Tibial nerve (tissue), 3 donors: ENCODE measurements at regions not wholly inside any gene's neighbourhood (a gene's known extent, or its start where the extent isn't known, plus 50 kb on each side); places are given as distances from the start of the nearest gene placed in this dataset.

Source experiments
- POLR2A ChIP-seq, 2 donors: fragments of 450-650 bp; IDR thresholded peaks; one replicate each; pipeline ENCODE4 v1.6.1; 2017; ENCODE audit warnings: antibody characterized with exemption in 2 of 2, mild to moderate bottlenecking in 2 of 2, moderate library complexity in 2 of 2
- TF ChIP-seq, protein P1 (sequence below), 5 experiments: fragments of 200-600 bp in 3 of 5; fragments of 450-650 bp in 2 of 5; sonication (generic) in 3 of 5; IDR thresholded peaks; one replicate each; pipeline ENCODE4 v1.5.1; 2016 to 2019; ENCODE audit warnings: antibody characterized with exemption in 5 of 5, mild to moderate bottlenecking in 3 of 5, moderate library complexity in 2 of 5

DNA sequence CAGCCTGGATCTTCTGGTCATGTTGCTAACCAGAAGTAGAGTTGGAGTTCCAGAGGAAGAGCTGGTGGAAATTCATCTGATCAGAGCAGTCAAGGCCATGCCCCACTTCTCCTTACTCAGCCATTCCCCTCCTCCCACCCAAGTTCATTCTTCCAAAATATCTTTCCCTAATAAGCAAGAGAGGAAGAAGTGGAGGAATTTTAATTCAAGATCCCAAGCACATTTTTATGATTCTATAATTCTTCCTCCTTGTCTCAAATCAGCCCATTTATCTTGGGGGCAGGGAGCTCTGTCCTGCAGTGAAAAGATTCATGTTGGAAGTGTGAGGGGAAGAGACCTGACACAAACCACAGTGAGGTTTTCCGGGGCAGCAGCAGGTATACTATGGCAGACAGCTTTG is 85.0 kb upstream of the GALNT15 start:
- TF ChIP-seq, protein P1, sequence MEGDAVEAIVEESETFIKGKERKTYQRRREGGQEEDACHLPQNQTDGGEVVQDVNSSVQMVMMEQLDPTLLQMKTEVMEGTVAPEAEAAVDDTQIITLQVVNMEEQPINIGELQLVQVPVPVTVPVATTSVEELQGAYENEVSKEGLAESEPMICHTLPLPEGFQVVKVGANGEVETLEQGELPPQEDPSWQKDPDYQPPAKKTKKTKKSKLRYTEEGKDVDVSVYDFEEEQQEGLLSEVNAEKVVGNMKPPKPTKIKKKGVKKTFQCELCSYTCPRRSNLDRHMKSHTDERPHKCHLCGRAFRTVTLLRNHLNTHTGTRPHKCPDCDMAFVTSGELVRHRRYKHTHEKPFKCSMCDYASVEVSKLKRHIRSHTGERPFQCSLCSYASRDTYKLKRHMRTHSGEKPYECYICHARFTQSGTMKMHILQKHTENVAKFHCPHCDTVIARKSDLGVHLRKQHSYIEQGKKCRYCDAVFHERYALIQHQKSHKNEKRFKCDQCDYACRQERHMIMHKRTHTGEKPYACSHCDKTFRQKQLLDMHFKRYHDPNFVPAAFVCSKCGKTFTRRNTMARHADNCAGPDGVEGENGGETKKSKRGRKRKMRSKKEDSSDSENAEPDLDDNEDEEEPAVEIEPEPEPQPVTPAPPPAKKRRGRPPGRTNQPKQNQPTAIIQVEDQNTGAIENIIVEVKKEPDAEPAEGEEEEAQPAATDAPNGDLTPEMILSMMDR (IDR thresholded peaks at IDR 0.05): no peak
- TF ChIP-seq POLR2A (IDR thresholded peaks at IDR 0.05): no peak
